ENCODE measurements at regions not wholly inside any gene's neighbourhood (a gene's known extent, or its start where the extent isn't known, plus 50 kb on each side); places are given as distances from the start of the nearest gene placed in this dataset.

DNA sequence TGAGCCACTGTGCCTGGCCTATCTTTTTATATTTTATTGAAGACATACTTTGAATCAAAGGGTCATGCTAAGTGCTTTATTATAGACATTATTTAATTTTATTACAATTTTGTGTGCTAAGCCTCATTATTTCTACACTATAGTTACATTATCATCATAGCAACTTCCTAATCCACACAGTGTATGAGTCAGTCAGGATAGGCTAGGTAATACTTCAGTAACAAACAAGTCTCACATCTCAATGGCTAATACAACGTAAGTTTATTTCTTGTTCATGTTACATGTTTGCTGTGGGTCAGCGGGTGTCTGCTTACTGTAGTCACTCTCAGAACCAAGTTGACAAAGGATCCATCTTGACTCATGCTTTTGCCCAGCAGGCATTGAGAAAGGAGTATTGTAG lies 292.6 kb upstream of the TGFBR2 start:
- TF ChIP-seq, protein P1, sequence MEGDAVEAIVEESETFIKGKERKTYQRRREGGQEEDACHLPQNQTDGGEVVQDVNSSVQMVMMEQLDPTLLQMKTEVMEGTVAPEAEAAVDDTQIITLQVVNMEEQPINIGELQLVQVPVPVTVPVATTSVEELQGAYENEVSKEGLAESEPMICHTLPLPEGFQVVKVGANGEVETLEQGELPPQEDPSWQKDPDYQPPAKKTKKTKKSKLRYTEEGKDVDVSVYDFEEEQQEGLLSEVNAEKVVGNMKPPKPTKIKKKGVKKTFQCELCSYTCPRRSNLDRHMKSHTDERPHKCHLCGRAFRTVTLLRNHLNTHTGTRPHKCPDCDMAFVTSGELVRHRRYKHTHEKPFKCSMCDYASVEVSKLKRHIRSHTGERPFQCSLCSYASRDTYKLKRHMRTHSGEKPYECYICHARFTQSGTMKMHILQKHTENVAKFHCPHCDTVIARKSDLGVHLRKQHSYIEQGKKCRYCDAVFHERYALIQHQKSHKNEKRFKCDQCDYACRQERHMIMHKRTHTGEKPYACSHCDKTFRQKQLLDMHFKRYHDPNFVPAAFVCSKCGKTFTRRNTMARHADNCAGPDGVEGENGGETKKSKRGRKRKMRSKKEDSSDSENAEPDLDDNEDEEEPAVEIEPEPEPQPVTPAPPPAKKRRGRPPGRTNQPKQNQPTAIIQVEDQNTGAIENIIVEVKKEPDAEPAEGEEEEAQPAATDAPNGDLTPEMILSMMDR (IDR thresholded peaks at IDR 0.05), result no peak
- no peak for TF ChIP-seq POLR2A (IDR thresholded peaks at IDR 0.05)
- no peak for TF ChIP-seq POLR2AphosphoS5 (IDR thresholded peaks at IDR 0.05)
- no peak for TF ChIP-seq EP300 (IDR thresholded peaks at IDR 0.05)
